ENCODE measurements at regions not wholly inside any gene's neighbourhood (a gene's known extent, or its start where the extent isn't known, plus 50 kb on each side); places are given as distances from the start of the nearest gene placed in this dataset.

- Histone ChIP-seq H2AK5ac (ENCODE audit: low read length) (no peak overlapping the region), H3K27ac (ENCODE audit: low read depth, low read length) (no peak overlapping the region), H3K36me3 (ENCODE audit: control insufficient read depth, insufficient read depth, low read length) (no peaks in the 10 kb centered on the region), H3K18ac (ENCODE audit: low read length) (peak overlapping the region; percentile 20), H3K56ac (ENCODE audit: low read length) (peak overlapping the region; percentile 27), H3K27me3 (ENCODE audit: insufficient read depth, low read length, poor library complexity) (no peaks in the 10 kb centered on the region), H3K4ac (ENCODE audit: low read depth, low read length) (no peak overlapping the region), H3K4me3 (ENCODE audit: low read length) (no peak overlapping the region), H3K23ac (ENCODE audit: low read length) (no peak overlapping the region), H4K8ac (ENCODE audit: low read depth, low read length) (no peak overlapping the region), H4K5ac (ENCODE audit: low read length) (no peak overlapping the region), H3K9ac (ENCODE audit: low read length) (no peak overlapping the region), H3K4me2 (ENCODE audit: low read length) (no peak overlapping the region), H2BK120ac (ENCODE audit: low read depth, low read length) (no peak overlapping the region), H2BK15ac (replicated peaks; ENCODE audit: low read depth) (no peak overlapping the region), H3K79me2 (ENCODE audit: control insufficient read depth, insufficient read depth, low read length) (no peaks in the 10 kb centered on the region), H2BK5ac (ENCODE audit: low read length) (peak overlapping the region; percentile 48), H3K4me1 (ENCODE audit: control insufficient read depth, low read depth, low read length) (no peaks in the 10 kb centered on the region), H3K79me1 (ENCODE audit: low read length) (no peaks in the 10 kb centered on the region)
- peak; percentile 76 for DNase-seq
- WGBS (ENCODE audit: extremely low coverage, insufficient coverage, low lambda C conversion rate) = no CpG with 5 or more reads among the region's 7 CpGs
Measured at GRCh38 chr11:91435694-91436395, 788.8 kb upstream of the FAT3 start.

DNA sequence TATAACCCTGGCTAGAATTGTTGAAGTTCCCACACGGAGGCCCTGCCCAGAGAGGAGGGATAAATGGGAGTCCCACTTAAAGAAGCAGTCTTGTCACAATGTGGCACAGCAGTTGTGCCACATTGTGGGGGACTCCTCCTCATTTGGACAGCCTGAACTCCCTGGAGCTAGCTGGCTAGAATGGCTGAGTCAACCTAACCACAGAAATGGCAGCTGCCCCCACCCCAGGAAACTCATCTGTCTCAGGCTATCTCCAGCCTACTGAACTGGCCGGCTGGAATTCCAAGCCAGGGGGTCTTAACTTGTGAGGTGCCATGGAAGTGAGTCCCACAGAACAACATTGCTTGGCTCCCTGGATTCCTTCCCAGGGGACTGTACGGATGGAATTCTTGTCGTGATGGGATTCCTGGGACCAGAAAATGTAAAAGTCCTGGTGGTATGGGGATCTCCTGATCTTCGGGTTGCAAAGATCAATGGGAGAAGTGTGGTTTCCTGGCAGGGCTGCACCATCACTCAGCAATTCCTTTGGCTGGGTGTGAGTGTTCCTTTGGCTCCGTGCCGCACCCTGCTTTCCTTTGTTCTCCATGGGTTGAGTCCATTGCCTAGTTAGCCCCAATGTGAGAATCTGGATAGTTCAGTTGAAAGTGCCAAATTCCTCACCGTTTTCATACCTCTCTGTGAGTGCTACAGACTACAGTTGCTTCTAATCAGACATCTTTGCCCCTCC, 791.2 kb upstream of the FAT3 start:
- Histone ChIP-seq H4K8ac (ENCODE audit: low read depth, low read length) (no peak overlapping the region), H4K5ac (ENCODE audit: low read length) (no peak overlapping the region), H3K56ac (ENCODE audit: low read length) (no peak overlapping the region), H2BK120ac (ENCODE audit: low read depth, low read length) (no peak overlapping the region), H3K9ac (ENCODE audit: low read length) (no peak overlapping the region), H3K79me2 (ENCODE audit: control insufficient read depth, insufficient read depth, low read length) (no peaks in the 10 kb centered on the region), H3K27me3 (ENCODE audit: insufficient read depth, low read length, poor library complexity) (no peaks in the 10 kb centered on the region), H3K18ac (ENCODE audit: low read length) (no peak overlapping the region), H3K27ac (ENCODE audit: low read depth, low read length) (no peak overlapping the region), H3K79me1 (ENCODE audit: low read length) (no peaks in the 10 kb centered on the region), H3K4ac (ENCODE audit: low read depth, low read length) (no peak overlapping the region), H3K36me3 (ENCODE audit: control insufficient read depth, insufficient read depth, low read length) (no peaks in the 10 kb centered on the region), H2BK15ac (replicated peaks; ENCODE audit: low read depth) (no peak overlapping the region), H2AK5ac (ENCODE audit: low read length) (no peak overlapping the region), H3K4me3 (ENCODE audit: low read length) (no peak overlapping the region), H3K4me1 (ENCODE audit: control insufficient read depth, low read depth, low read length) (no peaks in the 10 kb centered on the region), H2BK5ac (ENCODE audit: low read length) (no peak overlapping the region), H3K23ac (ENCODE audit: low read length) (no peak overlapping the region), H3K4me2 (ENCODE audit: low read length) (no peak overlapping the region)
- no peak for DNase-seq
- no CpG with 5 or more reads among the region's 8 CpGs for WGBS (ENCODE audit: extremely low coverage, insufficient coverage, low lambda C conversion rate)

GRCh38 chr11:91421641-91422040, 803.0 kb upstream of the FAT3 start:
- Histone ChIP-seq H3K27ac (ENCODE audit: low read depth, low read length) (no peak overlapping the region), H3K4me1 (ENCODE audit: control insufficient read depth, low read depth, low read length) (no peaks in the 10 kb centered on the region), H3K23ac (ENCODE audit: low read length) (no peak overlapping the region), H2AK5ac (ENCODE audit: low read length) (no peak overlapping the region), H3K18ac (ENCODE audit: low read length) (no peak overlapping the region), H3K56ac (ENCODE audit: low read length) (no peak overlapping the region), H3K27me3 (ENCODE audit: insufficient read depth, low read length, poor library complexity) (no peaks in the 10 kb centered on the region), H3K79me2 (ENCODE audit: control insufficient read depth, insufficient read depth, low read length) (no peaks in the 10 kb centered on the region), H3K4me2 (ENCODE audit: low read length) (no peak overlapping the region), H4K5ac (ENCODE audit: low read length) (no peak overlapping the region), H2BK5ac (ENCODE audit: low read length) (no peak overlapping the region), H3K4me3 (ENCODE audit: low read length) (no peak overlapping the region), H3K4ac (ENCODE audit: low read depth, low read length) (no peak overlapping the region), H3K9ac (ENCODE audit: low read length) (no peak overlapping the region), H3K79me1 (ENCODE audit: low read length) (no peaks in the 10 kb centered on the region), H4K8ac (ENCODE audit: low read depth, low read length) (no peak overlapping the region), H2BK15ac (replicated peaks; ENCODE audit: low read depth) (no peak overlapping the region), H3K36me3 (ENCODE audit: control insufficient read depth, insufficient read depth, low read length) (no peaks in the 10 kb centered on the region), H2BK120ac (ENCODE audit: low read depth, low read length) (no peak overlapping the region)
- DNase-seq = no peak
- no CpG with 5 or more reads among the region's 3 CpGs for WGBS (ENCODE audit: extremely low coverage, insufficient coverage, low lambda C conversion rate)

DNA sequence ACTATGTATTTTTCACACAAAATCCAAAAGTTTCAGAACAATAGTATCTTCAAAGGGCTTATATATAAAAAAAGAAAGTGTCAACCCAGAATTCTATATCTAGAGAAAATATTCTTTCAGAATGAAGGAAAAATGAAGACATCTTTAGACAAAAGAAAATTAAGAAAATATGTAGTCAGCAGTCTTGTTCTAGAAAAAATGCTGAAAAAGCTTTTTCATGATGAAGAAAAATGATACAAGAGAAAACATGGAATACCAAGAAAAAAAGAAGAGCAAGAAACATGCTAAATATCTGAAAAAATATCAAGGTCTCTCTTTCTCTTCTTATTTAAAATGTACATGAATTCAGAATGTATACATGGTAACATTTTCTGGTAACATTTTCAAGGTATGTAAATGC, 816.8 kb upstream of the FAT3 start:
- Histone ChIP-seq H3K27me3 (ENCODE audit: insufficient read depth, low read length, poor library complexity) (no peaks in the 10 kb centered on the region), H3K4me1 (ENCODE audit: control insufficient read depth, low read depth, low read length) (no peaks in the 10 kb centered on the region), H3K56ac (ENCODE audit: low read length) (no peak overlapping the region), H3K9ac (ENCODE audit: low read length) (no peak overlapping the region), H3K4me2 (ENCODE audit: low read length) (no peak overlapping the region), H3K79me2 (ENCODE audit: control insufficient read depth, insufficient read depth, low read length) (no peaks in the 10 kb centered on the region), H3K23ac (ENCODE audit: low read length) (no peak overlapping the region), H3K4ac (ENCODE audit: low read depth, low read length) (no peak overlapping the region), H4K8ac (ENCODE audit: low read depth, low read length) (no peak overlapping the region), H2AK5ac (ENCODE audit: low read length) (no peak overlapping the region), H2BK120ac (ENCODE audit: low read depth, low read length) (no peak overlapping the region), H3K18ac (ENCODE audit: low read length) (no peak overlapping the region), H3K79me1 (ENCODE audit: low read length) (no peaks in the 10 kb centered on the region), H2BK5ac (ENCODE audit: low read length) (no peak overlapping the region), H3K36me3 (ENCODE audit: control insufficient read depth, insufficient read depth, low read length) (no peaks in the 10 kb centered on the region), H3K27ac (ENCODE audit: low read depth, low read length) (no peak overlapping the region), H4K5ac (ENCODE audit: low read length) (no peak overlapping the region), H2BK15ac (replicated peaks; ENCODE audit: low read depth) (no peak overlapping the region), H3K4me3 (ENCODE audit: low read length) (no peak overlapping the region)
- DNase-seq = no peak

- no peaks in the 10 kb centered on the region for H3K36me3 ChIP-seq (ENCODE audit: control insufficient read depth, insufficient read depth, low read length)
- H2BK5ac ChIP-seq (ENCODE audit: low read length) = no peak overlapping the region
- H3K27me3 ChIP-seq (ENCODE audit: insufficient read depth, low read length, poor library complexity) = no peaks in the 10 kb centered on the region
- no peak overlapping the region for H4K8ac ChIP-seq (ENCODE audit: low read depth, low read length)
- DNase-seq = no peak
- H3K23ac ChIP-seq (ENCODE audit: low read length) = no peak overlapping the region
- H2AK5ac ChIP-seq (ENCODE audit: low read length) = no peak overlapping the region
- H2BK120ac ChIP-seq (ENCODE audit: low read depth, low read length) = no peak overlapping the region
- no peaks in the 10 kb centered on the region for H3K4me1 ChIP-seq (ENCODE audit: control insufficient read depth, low read depth, low read length)
- no peaks in the 10 kb centered on the region for H3K79me1 ChIP-seq (ENCODE audit: low read length)
- no peak overlapping the region for H3K4me2 ChIP-seq (ENCODE audit: low read length)
- no peak overlapping the region for H3K27ac ChIP-seq (ENCODE audit: low read depth, low read length)
- WGBS (ENCODE audit: extremely low coverage, insufficient coverage, low lambda C conversion rate) = no CpG with 5 or more reads among the region's 2 CpGs
- H3K9ac ChIP-seq (ENCODE audit: low read length) = no peak overlapping the region
- H3K4me3 ChIP-seq (ENCODE audit: low read length) = no peak overlapping the region
- H3K4ac ChIP-seq (ENCODE audit: low read depth, low read length) = no peak overlapping the region
- H3K18ac ChIP-seq (ENCODE audit: low read length) = no peak overlapping the region
- no peak overlapping the region for H3K56ac ChIP-seq (ENCODE audit: low read length)
- no peaks in the 10 kb centered on the region for H3K79me2 ChIP-seq (ENCODE audit: control insufficient read depth, insufficient read depth, low read length)
- no peak overlapping the region for H4K5ac ChIP-seq (ENCODE audit: low read length)
- H2BK15ac ChIP-seq (replicated peaks; ENCODE audit: low read depth) = no peak overlapping the region
Measured at GRCh38 chr11:91406009-91406408, 818.6 kb upstream of the FAT3 start.

GRCh38 chr11:91404344-91404743, 820.3 kb upstream of the FAT3 start:
- no peaks in the 10 kb centered on the region for H3K27me3 ChIP-seq (ENCODE audit: insufficient read depth, low read length, poor library complexity)
- H3K23ac ChIP-seq (ENCODE audit: low read length) = no peak overlapping the region
- H3K79me2 ChIP-seq (ENCODE audit: control insufficient read depth, insufficient read depth, low read length) = no peaks in the 10 kb centered on the region
- no peak overlapping the region for H3K18ac ChIP-seq (ENCODE audit: low read length)
- H2BK15ac ChIP-seq (replicated peaks; ENCODE audit: low read depth) = no peak overlapping the region
- no peaks in the 10 kb centered on the region for H3K4me1 ChIP-seq (ENCODE audit: control insufficient read depth, low read depth, low read length)
- no peak overlapping the region for H4K8ac ChIP-seq (ENCODE audit: low read depth, low read length)
- no peak overlapping the region for H2BK5ac ChIP-seq (ENCODE audit: low read length)
- no peak overlapping the region for H2AK5ac ChIP-seq (ENCODE audit: low read length)
- no peak overlapping the region for H3K27ac ChIP-seq (ENCODE audit: low read depth, low read length)
- H4K5ac ChIP-seq (ENCODE audit: low read length) = no peak overlapping the region
- no peak overlapping the region for H3K4me3 ChIP-seq (ENCODE audit: low read length)
- H3K36me3 ChIP-seq (ENCODE audit: control insufficient read depth, insufficient read depth, low read length) = no peaks in the 10 kb centered on the region
- H2BK120ac ChIP-seq (ENCODE audit: low read depth, low read length) = no peak overlapping the region
- H3K79me1 ChIP-seq (ENCODE audit: low read length) = no peaks in the 10 kb centered on the region
- no peak overlapping the region for H3K4ac ChIP-seq (ENCODE audit: low read depth, low read length)
- H3K56ac ChIP-seq (ENCODE audit: low read length) = no peak overlapping the region
- no peak for DNase-seq
- no peak overlapping the region for H3K9ac ChIP-seq (ENCODE audit: low read length)
- no peak overlapping the region for H3K4me2 ChIP-seq (ENCODE audit: low read length)

Measured in mesendoderm (in vitro differentiated cells).